Liver (tissue), 3 donors: ENCODE measurements at regions not wholly inside any gene's neighbourhood (a gene's known extent, or its start where the extent isn't known, plus 50 kb on each side); places are given as distances from the start of the nearest gene placed in this dataset.

Source experiments
- FOXA2 ChIP-seq: IDR thresholded peaks from 2 replicates; pipeline ENCODE4 v1.6.1; 2016; ENCODE audit warnings: antibody characterized with exemption
- GABPA ChIP-seq, 2 donors: IDR thresholded peaks in 1 of 2; conservative IDR thresholded peaks in 1 of 2; 2 replicates each; pipeline ENCODE4 v1.6.1; 2016; ENCODE audit warnings: antibody characterized with exemption in 2 of 2, mild to moderate bottlenecking in 1 of 2, moderate library complexity in 1 of 2
- TF ChIP-seq, protein P1 (sequence below): IDR thresholded peaks from 2 replicates; pipeline ENCODE4 v1.6.1; 2016; ENCODE audit warnings: antibody characterized with exemption, mild to moderate bottlenecking
- TF ChIP-seq, protein P2 (sequence below): fragments of 150-350 bp; IDR thresholded peaks from 2 replicates; pipeline ENCODE4 v1.5.1; 2017; ENCODE audit warnings: improper control_type of control experiment, low read depth, low read length; ENCODE audit not compliant: missing input control
- TF ChIP-seq, protein P3 (sequence below): IDR thresholded peaks from 2 replicates; pipeline ENCODE4 v1.6.1; 2016; ENCODE audit warnings: antibody characterized with exemption
- donor health status: healthy.
- donor health status: healthy.

DNA sequence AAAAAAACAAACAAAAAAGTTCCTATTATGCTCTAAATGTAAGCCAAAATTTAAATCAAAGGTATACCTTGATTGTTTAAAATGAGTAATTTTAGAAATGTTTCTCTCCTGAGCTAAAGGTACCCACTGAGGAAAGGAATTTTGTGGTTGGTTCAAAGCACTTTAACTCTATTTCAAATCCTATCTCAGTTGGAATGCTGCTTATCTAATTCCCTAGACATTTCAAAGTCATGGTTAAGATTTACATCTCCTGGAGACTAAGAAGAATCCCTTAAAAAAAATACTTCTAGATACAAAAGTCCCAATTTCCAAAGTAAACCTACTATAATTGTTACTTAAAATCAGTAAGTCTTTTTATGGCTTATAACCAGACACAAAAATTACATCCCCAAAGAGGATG, 830.7 kb downstream of the GRID1 start:
- TF ChIP-seq, protein P1, sequence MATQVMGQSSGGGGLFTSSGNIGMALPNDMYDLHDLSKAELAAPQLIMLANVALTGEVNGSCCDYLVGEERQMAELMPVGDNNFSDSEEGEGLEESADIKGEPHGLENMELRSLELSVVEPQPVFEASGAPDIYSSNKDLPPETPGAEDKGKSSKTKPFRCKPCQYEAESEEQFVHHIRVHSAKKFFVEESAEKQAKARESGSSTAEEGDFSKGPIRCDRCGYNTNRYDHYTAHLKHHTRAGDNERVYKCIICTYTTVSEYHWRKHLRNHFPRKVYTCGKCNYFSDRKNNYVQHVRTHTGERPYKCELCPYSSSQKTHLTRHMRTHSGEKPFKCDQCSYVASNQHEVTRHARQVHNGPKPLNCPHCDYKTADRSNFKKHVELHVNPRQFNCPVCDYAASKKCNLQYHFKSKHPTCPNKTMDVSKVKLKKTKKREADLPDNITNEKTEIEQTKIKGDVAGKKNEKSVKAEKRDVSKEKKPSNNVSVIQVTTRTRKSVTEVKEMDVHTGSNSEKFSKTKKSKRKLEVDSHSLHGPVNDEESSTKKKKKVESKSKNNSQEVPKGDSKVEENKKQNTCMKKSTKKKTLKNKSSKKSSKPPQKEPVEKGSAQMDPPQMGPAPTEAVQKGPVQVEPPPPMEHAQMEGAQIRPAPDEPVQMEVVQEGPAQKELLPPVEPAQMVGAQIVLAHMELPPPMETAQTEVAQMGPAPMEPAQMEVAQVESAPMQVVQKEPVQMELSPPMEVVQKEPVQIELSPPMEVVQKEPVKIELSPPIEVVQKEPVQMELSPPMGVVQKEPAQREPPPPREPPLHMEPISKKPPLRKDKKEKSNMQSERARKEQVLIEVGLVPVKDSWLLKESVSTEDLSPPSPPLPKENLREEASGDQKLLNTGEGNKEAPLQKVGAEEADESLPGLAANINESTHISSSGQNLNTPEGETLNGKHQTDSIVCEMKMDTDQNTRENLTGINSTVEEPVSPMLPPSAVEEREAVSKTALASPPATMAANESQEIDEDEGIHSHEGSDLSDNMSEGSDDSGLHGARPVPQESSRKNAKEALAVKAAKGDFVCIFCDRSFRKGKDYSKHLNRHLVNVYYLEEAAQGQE, result no peak
- TF ChIP-seq GABPA (IDR thresholded peaks at IDR 0.05 in 1 of 2, conservative IDR thresholded peaks at IDR 0.05 in 1 of 2) (no peak), FOXA2 (no peak)
- TF ChIP-seq, protein P2, sequence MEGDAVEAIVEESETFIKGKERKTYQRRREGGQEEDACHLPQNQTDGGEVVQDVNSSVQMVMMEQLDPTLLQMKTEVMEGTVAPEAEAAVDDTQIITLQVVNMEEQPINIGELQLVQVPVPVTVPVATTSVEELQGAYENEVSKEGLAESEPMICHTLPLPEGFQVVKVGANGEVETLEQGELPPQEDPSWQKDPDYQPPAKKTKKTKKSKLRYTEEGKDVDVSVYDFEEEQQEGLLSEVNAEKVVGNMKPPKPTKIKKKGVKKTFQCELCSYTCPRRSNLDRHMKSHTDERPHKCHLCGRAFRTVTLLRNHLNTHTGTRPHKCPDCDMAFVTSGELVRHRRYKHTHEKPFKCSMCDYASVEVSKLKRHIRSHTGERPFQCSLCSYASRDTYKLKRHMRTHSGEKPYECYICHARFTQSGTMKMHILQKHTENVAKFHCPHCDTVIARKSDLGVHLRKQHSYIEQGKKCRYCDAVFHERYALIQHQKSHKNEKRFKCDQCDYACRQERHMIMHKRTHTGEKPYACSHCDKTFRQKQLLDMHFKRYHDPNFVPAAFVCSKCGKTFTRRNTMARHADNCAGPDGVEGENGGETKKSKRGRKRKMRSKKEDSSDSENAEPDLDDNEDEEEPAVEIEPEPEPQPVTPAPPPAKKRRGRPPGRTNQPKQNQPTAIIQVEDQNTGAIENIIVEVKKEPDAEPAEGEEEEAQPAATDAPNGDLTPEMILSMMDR, result no peak
- TF ChIP-seq, protein P3, sequence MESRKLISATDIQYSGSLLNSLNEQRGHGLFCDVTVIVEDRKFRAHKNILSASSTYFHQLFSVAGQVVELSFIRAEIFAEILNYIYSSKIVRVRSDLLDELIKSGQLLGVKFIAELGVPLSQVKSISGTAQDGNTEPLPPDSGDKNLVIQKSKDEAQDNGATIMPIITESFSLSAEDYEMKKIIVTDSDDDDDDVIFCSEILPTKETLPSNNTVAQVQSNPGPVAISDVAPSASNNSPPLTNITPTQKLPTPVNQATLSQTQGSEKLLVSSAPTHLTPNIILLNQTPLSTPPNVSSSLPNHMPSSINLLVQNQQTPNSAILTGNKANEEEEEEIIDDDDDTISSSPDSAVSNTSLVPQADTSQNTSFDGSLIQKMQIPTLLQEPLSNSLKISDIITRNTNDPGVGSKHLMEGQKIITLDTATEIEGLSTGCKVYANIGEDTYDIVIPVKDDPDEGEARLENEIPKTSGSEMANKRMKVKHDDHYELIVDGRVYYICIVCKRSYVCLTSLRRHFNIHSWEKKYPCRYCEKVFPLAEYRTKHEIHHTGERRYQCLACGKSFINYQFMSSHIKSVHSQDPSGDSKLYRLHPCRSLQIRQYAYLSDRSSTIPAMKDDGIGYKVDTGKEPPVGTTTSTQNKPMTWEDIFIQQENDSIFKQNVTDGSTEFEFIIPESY, result no peak
